DMS153 treated with DMSO at 0.1 percent for 48 hours (cell line): ENCODE measurements at regions not wholly inside any gene's neighbourhood (a gene's known extent, or its start where the extent isn't known, plus 50 kb on each side); places are given as distances from the start of the nearest gene placed in this dataset.

Experiments
- DNase-seq: peaks from one replicate; lab custom pipeline; 2025; ENCODE audit not compliant: unreplicated experiment; lab: John Stamatoyannopoulos, UW

- DNase-seq = no peak
Measured at GRCh38 chr12:73330584-73331351, 1058.6 kb downstream of the TRHDE start.

GRCh38 chr12:73341559-73342247, 1069.5 kb downstream of the TRHDE start:
- no peak for DNase-seq

GRCh38 chr12:73342733-73343132, 1070.6 kb downstream of the TRHDE start:
- DNase-seq = no peak

- no peak for DNase-seq
Measured at GRCh38 chr12:73352826-73353225, 1080.7 kb downstream of the TRHDE start.

GRCh38 chr12:73361156-73361863, 1089.1 kb downstream of the TRHDE start:
- DNase-seq = no peak

- no peak for DNase-seq
Measured at GRCh38 chr12:73361864-73362230, 1089.7 kb downstream of the TRHDE start.

GRCh38 chr12:73362666-73363065, 1090.5 kb downstream of the TRHDE start:
- DNase-seq = no peak

GRCh38 chr12:73372856-73373255, 1100.7 kb downstream of the TRHDE start:
- DNase-seq = no peak

- no peak for DNase-seq
Measured at GRCh38 chr12:73374360-73374759, 1102.2 kb downstream of the TRHDE start.

GRCh38 chr12:73383584-73384222, 1111.5 kb downstream of the TRHDE start:
- DNase-seq = peak; percentile 66

GRCh38 chr12:73384592-73384991, 1112.4 kb downstream of the TRHDE start:
- no peak for DNase-seq

- no peak for DNase-seq
Measured at GRCh38 chr12:73390261-73390660, 1118.1 kb downstream of the TRHDE start.

GRCh38 chr12:73413051-73413450, 1124.6 kb upstream of the ATXN7L3B start:
- DNase-seq = no peak

- no peak for DNase-seq
Measured at GRCh38 chr12:73413974-73414373, 1123.7 kb upstream of the ATXN7L3B start.

- DNase-seq = no peak
Measured at GRCh38 chr12:73414926-73415325, 1122.7 kb upstream of the ATXN7L3B start.

GRCh38 chr12:73418541-73418940, 1119.1 kb upstream of the ATXN7L3B start:
- no peak for DNase-seq

GRCh38 chr12:73421832-73422231, 1115.8 kb upstream of the ATXN7L3B start:
- DNase-seq = no peak

GRCh38 chr12:73424484-73424883, 1113.2 kb upstream of the ATXN7L3B start:
- DNase-seq = no peak

- DNase-seq = no peak
Measured at GRCh38 chr12:73445658-73446324, 1091.8 kb upstream of the ATXN7L3B start.

GRCh38 chr12:73452672-73453469, 1084.8 kb upstream of the ATXN7L3B start:
- DNase-seq = no peak
